DND-41 (cell line): ENCODE measurements at regions not wholly inside any gene's neighbourhood (a gene's known extent, or its start where the extent isn't known, plus 50 kb on each side); places are given as distances from the start of the nearest gene placed in this dataset.

Experiments
- CTCF ChIP-seq: IDR thresholded peaks from 2 replicates; pipeline ENCODE4 v1.5.1; 2012; ENCODE audit warnings: borderline replicate concordance, low read length, moderate library complexity, mild to moderate bottlenecking; ENCODE audit not compliant: poor library complexity, severe bottlenecking; ENCODE audit errors: extremely low read depth
- EZH2 ChIP-seq: IDR thresholded peaks from 3 replicates; pipeline ENCODE4 v1.6.1; 2012; ENCODE audit warnings: borderline replicate concordance, low read depth, mild to moderate bottlenecking, moderate library complexity, low read length, inconsistent platforms; ENCODE audit not compliant: severe bottlenecking

GRCh38 chr6:166757232-166758135 lies 130.4 kb upstream of the RPS6KA2 start:
- TF ChIP-seq CTCF (no peak), EZH2 (no peak)
